ENCODE measurements at regions not wholly inside any gene's neighbourhood (a gene's known extent, or its start where the extent isn't known, plus 50 kb on each side); places are given as distances from the start of the nearest gene placed in this dataset.

DNA sequence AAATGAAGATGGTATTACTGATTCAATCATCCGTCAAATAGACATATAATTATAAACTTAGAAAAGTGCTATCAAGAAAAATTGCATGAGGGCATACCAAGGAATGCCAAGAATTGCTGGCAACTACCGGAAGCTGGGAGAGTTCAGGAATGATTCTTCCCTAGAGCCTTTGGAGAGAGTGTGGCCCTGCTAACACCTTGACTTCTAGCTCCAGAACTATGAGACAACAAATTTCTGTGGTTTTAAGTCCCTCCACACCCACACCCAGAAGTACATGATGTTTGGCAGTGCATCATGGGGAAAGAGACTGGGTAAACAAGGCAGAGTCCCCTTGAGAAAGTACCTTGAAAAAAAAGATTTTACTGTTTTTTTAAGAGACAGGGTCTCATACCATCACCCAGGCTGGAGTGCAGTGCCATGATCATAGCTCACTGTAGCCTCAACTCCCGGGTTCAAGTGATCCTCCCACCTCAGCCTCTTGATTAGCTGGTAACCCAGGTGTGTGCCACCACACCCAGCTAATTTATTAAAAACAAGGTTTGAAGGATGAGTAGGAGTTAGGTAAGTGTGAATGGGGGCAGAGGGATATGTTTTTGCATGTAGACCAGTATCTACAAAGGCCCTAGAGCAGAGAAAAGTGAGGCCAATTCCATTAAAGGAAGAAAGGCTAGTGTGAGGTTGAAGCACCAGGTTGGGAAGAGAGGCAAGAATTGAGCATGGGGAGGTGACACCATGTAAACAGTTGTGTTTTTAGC, 53.1 kb downstream of the GSX2 start:
- DNase-seq = peak; percentile 66

DNA sequence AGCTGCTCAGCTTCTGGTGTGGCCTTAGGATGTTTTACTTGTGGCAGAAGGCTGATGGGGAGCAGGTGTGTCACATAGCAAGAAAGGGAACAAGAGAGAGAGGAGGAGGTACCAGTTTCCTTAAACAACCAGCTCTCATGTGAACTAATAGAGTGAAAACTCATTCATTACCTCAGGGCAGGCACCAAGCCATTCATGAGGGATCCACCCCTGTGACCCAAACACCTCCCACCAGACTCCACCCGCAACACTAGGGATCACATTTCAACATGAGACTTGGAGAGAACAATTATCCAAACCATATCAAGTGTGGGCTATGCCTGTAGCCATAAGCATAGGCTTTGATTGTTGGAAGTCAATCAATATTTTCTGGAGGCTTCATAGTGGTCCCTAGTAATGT, 56.0 kb downstream of the GSX2 start:
- DNase-seq = no peak

DNA sequence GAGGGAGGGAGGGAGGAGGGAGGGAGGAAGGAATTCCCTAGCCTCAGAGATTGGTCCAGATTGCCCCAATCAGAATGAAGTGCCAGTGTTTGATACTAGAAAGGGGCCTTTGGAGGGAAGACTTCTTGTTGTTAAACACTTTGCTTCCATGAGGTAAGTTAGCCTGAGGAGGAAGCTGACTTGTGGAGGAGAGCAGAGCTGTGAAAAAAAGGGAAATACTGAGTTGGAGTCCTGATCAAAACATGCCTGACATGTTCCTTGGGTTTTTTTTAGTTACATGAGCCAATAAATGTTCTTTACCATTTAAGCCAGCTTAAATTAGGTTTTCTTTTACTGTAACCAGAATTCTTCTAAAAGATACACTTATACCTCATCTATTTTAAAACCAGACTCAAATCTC, 57.6 kb downstream of the GSX2 start:
- no peak for DNase-seq

DNA sequence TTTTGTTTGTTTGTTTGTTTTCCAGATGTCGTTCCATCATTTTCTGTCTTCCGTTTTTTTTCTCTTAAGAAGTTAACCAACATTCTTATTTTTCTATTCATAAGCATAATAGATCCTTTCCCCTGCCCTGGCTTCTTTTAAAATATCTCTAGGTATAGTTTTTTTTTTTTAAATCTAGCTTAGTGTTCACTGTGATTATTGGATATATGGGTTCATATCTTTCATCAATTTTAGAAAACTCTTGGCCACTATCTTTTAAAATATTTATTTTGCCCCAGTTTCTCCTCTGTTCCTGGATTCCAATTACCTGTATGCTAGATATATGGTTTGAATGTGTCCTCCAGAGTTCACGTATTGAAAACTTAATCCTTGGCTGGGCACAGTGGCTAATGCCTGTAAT, 59.6 kb downstream of the GSX2 start:
- DNase-seq = no peak

DNA sequence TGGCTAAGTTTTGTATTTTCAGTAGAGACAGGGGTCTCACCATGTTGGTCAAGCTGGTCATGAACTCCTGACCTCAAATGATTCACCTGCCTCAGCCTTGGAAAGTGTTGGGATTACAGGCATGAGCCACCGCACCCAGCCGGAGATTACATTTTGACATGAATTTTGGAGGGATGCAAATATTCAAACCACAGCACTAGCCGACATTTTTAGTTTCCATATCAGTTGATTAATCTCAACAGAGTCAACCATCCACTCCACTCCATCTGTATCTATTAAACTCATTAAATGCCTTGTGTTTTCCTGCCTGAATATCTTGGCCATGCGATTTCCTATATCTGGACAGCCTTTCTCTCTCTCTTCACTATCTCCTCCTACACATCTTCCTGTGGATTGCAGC, 64.1 kb upstream of the PDGFRA start:
- no peak for DNase-seq

DNA sequence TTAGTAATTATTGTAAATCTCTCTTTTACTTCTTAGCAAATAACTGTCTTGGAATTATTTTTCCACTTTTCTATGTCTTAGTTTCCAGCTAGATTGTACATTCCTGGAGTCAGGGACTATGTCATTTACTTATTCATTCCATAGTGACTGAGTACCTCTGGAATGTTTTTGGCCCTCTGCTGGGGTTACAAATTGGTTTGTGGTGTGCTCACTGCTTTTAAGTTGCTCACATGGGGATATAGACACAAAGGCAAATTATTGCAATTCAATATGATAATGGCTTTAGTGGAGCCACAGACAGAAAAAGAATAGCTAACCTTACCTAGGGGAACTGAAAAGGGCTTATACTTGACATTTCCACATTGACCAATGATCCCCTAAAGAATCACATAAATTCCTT, 63.7 kb upstream of the PDGFRA start:
- peak; percentile 99 for DNase-seq

DNA sequence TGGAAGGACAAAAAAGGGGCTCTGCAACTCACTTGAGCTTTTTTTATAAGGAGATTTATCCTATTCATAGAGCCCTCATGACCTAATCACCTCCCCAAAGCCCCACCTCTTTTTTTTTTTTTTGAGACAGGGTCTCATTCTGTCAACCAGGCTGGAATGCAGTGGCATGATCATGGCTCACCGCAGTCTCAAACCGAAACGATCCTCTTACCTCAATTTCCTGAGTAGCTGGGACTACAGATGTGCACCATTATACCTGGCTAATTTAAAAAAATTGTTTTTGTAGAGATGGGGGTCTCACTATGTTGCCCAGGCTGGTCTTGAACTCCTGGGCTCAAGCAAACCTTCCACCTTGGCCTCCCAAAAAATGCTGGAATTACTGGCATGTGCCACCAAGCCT, 61.6 kb upstream of the PDGFRA start:
- no peak for DNase-seq

DNA sequence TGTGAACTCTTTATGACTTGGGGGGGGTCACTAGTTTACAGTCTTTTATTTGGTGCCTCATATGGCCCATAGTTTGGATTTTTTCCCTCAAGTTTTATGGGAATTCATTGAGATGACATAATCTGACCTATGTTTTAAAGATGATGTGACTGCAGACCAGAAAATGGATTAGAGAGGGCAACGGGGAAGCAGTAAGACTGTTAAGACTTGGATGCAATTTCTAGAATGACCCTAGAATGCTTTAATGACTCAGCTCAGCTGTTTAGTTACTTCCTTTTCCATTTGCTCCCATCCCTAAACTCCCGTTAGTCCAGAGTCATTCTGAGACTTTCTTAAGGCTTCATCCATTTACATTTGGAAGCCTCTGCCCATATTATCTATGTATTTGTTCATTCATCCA, 59.9 kb upstream of the PDGFRA start:
- DNase-seq = peak; percentile 23

DNA sequence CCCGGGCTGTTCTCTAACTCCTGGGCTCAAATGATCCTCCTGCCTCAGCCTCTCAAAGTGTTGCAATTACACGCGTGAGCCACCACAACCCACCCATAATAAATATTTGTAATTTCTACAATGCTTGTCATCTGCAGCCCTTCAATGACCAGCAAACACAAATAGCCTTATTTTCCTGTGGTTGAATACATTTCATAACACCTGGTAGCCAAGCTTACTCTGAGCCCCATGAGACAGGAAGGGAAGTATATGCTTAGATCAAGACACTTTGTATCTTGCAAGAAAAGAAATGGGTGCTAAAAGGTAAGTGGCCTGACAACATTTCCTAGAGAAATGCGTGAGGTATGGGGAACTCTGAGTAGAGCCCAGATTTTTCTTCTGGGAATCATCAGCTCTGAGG, 56.9 kb upstream of the PDGFRA start:
- no peak for DNase-seq

DNA sequence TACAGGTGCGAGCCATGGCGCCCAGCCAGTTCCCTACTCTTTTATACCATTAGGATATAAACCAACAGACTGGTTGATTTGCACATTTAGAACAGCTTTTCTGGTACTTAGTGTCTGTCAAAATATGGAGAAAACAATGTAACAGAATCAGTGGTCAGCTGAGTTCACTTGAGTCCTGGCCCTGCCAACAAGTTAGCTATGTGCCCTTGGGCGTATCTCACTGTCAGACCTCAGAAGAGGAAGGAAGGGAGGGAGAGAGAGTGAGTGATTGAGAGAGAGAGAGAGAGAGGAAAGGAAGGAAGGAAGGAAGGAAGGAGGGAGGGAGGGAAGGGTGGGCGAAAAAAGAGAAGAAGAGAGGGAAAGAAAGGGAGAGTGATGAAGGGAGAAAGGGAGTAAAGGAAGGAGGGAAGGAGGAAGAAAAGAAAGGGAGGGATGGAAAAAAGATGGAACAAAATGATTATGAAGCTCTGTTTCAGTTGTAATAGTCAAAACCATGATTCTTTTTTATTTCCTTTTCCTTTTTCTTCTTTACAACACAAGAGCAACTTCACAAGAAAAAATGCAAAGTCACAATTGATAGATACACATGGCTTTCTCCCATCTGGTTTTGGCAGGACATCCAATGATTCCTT, 55.7 kb upstream of the PDGFRA start:
- DNase-seq = no peak

DNA sequence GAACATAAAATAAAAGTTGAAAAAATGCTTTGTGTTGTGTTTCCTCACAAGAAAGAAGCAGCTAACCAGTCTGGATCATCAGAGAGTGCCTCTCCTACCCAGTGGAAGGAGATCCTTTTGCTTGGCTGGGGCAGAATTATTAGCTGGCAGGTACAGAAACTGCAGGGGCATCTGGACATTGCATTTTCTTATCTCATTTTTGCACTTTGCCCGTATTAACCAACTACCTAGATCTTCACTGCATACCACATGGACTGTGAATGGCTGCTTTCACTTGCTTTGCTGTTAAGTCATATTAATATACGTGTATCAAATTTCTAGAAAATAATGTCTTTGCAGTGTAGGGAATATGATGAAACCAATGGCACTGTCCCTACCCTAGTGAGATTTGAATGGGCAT, 52.9 kb upstream of the PDGFRA start:
- DNase-seq = no peak

Data from fibroblast of upper back skin (primary cell).